T47D (cell line): ENCODE measurements at regions not wholly inside any gene's neighbourhood (a gene's known extent, or its start where the extent isn't known, plus 50 kb on each side); places are given as distances from the start of the nearest gene placed in this dataset.

Experiments
- DNase-seq, 2 experiments: peaks; one replicate each; pipeline versions ENCODE4 v3.0.0 to v3.0.0-alpha.2; 2011 to 2012; ENCODE audit warnings: low read depth in 1 of 2, low spot score in 1 of 2
- JUND ChIP-seq: IDR thresholded peaks from 2 replicates; pipeline ENCODE4 v1.6.1; 2012; ENCODE audit warnings: low read depth
- in situ Hi-C: cut with HindIII; loops from 2 replicates; pipeline ENCODE4 v1.10.0; 2016; ENCODE audit warnings: low sequenced_read_pairs, low pct_unique_long_range_greater_than_20kb

- no peak for DNase-seq
- in situ Hi-C loops = no loop called here
Observed at GRCh38 chr7:18165166-18165565, 137.5 kb upstream of the PRPS1L1 start.

GRCh38 chr7:18166002-18166401, 138.4 kb upstream of the PRPS1L1 start:
- in situ Hi-C loops = no loop called here
- DNase-seq = no peak
- no peak for TF ChIP-seq JUND

More at GRCh38 chr7:18165166-18165565, 137.5 kb upstream of the PRPS1L1 start:
- no peak for TF ChIP-seq JUND

- in situ Hi-C loops = no loop called here
- DNase-seq = no peak
- TF ChIP-seq JUND = no peak
Observed at GRCh38 chr7:18167815-18168214, 140.2 kb upstream of the PRPS1L1 start.

GRCh38 chr7:18174996-18175395, 147.3 kb upstream of the PRPS1L1 start:
- in situ Hi-C loops = no loop called here
- DNase-seq = no peak
- no peak for TF ChIP-seq JUND

- in situ Hi-C loops = no loop called here
- no peak for DNase-seq
- no peak for TF ChIP-seq JUND
Observed at GRCh38 chr7:18175801-18176450, 148.3 kb upstream of the PRPS1L1 start.

GRCh38 chr7:18177129-18177814, 149.6 kb upstream of the PRPS1L1 start:
- DNase-seq = no peak
- TF ChIP-seq JUND = no peak
- in situ Hi-C loops = no loop called here

- peak in 1 of 2 experiments; percentile 76 for DNase-seq
- TF ChIP-seq JUND = no peak
- in situ Hi-C loops = no loop called here
Observed at GRCh38 chr7:18177815-18178660, 150.4 kb upstream of the PRPS1L1 start.

- TF ChIP-seq JUND = no peak
- no peak for DNase-seq
- in situ Hi-C loops = no loop called here
Observed at GRCh38 chr7:18179093-18179492, 151.4 kb upstream of the PRPS1L1 start.

- no peak for DNase-seq
- no peak for TF ChIP-seq JUND
- in situ Hi-C loops = no loop called here
Observed at GRCh38 chr7:18180685-18181084, 153.0 kb upstream of the PRPS1L1 start.

- no peak for DNase-seq
- in situ Hi-C loops = no loop called here
- no peak for TF ChIP-seq JUND
Observed at GRCh38 chr7:18189500-18190126, 162.0 kb upstream of the PRPS1L1 start.

- TF ChIP-seq JUND = no peak
- no peak for DNase-seq
- in situ Hi-C loops = no loop called here
Observed at GRCh38 chr7:18191341-18191740, 163.7 kb upstream of the PRPS1L1 start.

GRCh38 chr7:18191862-18192625, 164.4 kb upstream of the PRPS1L1 start:
- in situ Hi-C loops = no loop called here
- no peak for TF ChIP-seq JUND
- DNase-seq = no peak
